Stimulated activated CD4-positive, alpha-beta T cell treated with anti-CD3 and anti-CD28 coated beads, Interleukin-1b, Interleukin-23, amount 100 ng/mL, for 1 hour (primary cell): ENCODE measurements at regions not wholly inside any gene's neighbourhood (a gene's known extent, or its start where the extent isn't known, plus 50 kb on each side); places are given as distances from the start of the nearest gene placed in this dataset.

Experiments used
- DNase-seq, 2 donors: peaks; one replicate each; pipeline ENCODE4 v3.0.0-alpha.2; 2020; ENCODE audit warnings: low read depth in 2 of 2

- no peak for DNase-seq
Measured at GRCh38 chr3:117708601-117709000, 999.0 kb downstream of the TUSC7 start.

GRCh38 chr3:117709108-117709507 is 999.5 kb downstream of the TUSC7 start:
- DNase-seq: no peak

DNA sequence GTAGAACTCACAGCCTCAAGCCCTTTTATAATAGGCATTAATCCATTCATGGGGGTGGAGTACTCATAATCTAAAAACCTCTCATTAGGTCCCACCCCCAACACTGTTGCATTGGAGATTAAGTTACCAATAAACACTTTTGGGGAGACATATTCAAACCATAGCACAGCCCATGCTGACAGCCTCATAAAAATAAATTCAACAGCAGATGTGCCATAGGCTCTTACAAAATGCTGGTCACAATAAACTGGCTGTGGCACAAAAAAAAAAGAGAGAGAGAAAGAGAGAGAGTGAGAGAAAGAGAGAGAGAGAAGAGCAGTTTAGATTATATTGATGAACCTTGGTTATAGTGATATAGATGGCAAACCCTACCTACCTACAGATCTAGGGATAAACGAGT is 1000.9 kb downstream of the TUSC7 start:
- no peak for DNase-seq

DNA sequence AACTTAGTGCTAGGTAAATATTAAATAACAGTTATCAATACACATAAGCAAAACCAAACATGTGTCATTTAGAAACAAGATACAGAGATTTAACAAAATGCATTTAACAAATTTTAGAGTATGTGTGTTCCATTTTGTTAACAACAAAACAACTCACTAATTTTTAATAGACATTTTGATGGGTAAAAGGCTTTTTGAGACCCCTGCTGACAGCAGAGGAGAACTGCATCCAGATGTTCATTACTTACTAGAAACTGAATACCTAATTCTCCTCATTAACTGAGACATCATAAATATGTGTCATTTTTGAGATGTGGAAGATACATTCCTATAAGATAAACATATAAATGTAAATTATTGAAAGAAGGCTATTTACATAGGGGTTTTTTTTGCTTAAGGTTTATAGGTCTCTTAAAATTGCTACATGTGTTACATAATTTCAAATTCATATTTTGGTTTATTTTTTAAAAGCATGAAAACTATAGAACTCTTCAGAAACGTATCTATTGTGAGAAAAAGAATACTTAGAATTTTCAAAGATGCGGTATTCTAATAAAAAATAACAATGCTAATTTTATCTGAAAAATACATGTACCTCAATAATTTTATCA is 1009.8 kb downstream of the TUSC7 start:
- DNase-seq: no peak

GRCh38 chr3:117721866-117722265 is 1012.3 kb downstream of the TUSC7 start:
- DNase-seq: no peak

DNA sequence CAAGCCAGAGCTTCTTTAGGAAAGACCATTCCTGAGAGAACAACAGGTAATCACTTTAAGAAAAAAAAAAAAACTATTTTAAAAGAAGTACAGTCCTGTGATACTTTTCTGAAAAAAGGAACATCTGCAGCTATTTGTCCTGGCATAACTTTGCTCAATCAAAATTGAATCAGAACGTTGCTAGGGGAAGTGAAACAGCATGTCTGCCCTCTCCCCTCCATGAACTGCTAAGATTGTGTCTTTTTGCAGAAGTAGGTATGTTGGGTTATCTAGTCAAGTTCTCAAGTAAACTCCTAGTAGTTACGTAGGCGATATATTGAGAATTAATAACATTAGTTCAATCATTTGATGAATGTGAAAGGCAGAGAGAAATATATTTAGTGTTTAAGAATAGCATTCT is 1013.3 kb downstream of the TUSC7 start:
- DNase-seq: no peak

DNA sequence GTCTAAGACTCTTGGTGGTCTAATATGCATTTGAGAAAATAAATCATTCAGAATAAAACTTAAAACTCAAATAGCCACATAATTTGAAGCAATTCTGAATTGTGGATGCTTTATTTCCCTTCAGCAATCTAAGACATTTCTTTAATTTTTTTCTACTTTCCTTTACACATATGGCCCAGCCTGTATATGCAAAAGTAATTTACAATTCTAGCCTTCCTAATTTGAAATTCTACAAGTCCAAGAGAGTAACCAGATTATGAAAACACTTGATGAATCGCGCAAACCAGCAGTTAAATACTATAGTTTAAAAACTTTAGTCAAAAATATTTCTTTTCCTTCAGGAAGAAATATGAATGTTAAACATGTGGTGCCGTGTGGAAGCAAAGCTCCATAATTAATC is 1014.2 kb downstream of the TUSC7 start:
- no peak for DNase-seq

DNA sequence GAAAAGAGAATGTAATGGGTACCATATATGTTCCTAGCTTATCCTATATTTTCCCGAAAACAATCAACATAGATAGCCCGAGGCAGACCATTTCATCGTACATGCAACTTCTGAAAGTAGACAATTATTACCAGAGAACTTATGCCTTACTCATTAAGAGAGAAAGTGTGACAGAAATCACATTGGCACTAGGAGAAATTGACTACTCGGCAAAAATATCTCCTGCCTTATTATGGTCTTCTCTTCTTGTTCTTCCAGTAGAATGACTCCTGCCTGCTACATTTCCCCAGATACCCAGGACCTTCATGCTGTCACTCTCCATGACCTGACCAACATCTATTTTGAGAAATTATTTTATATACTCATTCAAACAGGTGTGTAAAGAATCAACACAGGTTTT is 1015.7 kb downstream of the TUSC7 start:
- DNase-seq: no peak

DNA sequence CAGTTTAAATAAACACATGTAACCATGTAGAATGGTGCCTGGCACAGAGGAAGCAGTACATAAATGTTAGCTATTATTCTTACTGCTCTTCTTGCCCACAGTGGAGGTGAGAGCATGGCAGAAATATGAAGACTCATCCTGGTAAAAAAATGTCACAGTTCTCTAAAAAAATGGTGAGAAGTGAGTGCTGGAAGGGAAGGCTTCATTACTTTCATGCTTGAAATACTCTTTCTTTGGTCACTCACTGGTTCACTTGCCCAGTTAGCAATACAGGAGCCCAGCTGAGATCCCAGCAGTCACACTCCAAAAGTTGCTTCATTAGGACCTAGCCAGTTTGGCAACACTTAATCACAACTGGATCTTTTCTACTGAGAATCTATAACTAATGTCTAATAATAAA is 1017.2 kb downstream of the TUSC7 start:
- DNase-seq: no peak

DNA sequence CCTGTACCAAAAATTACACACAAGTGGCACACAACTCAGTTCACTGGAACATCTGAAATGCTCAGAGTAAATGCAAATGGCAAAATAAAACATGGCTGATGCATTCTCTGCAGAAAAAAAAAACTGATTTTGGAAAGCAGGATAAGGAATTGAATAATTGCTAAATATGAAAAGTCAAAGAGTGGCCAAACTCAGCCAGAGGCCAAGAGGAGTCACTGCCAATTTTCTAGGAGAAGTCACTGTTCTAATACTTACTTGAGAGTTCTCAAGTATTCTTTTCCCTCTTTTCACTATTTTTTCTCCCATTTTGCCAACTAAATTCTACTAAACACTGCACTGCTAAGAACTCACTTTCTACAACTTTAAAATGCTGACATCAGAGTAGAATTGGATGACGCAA is 1018.6 kb downstream of the TUSC7 start:
- DNase-seq: no peak

- DNase-seq: no peak
Measured at GRCh38 chr3:117734496-117734895, 1024.9 kb downstream of the TUSC7 start.

DNA sequence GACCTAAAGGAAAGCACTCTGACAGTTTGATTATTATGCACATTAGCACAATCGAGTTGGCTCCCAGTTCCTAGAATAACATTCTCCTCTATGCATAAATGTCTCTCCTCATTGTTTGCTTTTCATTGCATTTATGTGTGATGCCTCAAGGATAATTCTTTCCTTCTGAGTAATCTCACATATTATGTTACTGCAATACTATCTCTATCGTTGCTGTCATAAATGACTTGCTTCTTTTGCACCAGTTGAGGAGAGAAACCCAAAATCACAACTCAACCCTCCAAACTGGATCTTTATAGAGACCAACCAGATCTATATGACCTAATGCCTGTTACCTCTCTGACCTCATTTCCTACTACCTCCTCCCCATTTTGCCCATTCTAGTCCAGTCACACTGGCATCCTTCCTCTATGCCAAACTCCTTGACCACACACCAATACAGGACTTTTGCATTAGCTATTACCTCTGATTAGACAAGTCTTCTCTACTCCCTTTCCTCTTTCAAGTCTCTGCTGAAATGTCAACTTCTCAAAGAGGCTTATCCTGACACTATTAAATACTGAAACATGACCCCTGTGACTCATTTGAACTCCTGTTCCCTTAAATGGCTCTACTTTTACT is 1026.0 kb downstream of the TUSC7 start:
- DNase-seq: no peak

GRCh38 chr3:117736846-117737245 is 1027.3 kb downstream of the TUSC7 start:
- DNase-seq: no peak

DNA sequence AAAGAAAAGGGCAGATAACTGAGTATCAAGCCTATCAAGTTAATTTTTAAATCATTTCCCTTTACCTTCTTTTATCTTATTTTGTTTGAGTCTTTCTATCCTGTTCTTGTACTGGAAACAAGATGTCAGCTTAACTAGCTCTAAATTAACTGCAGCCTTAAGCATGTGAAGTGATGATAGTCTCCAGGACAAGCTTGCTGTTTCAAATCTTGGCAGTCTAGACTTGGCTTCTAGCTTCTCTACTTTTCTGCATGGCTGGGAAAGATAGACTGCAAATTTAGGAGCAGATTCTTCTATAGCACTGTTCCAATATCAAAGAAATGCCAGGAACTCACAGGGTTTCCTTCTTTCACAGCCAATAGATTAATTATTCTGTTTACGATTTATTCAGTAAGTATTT is 1034.4 kb downstream of the TUSC7 start:
- no peak for DNase-seq

DNA sequence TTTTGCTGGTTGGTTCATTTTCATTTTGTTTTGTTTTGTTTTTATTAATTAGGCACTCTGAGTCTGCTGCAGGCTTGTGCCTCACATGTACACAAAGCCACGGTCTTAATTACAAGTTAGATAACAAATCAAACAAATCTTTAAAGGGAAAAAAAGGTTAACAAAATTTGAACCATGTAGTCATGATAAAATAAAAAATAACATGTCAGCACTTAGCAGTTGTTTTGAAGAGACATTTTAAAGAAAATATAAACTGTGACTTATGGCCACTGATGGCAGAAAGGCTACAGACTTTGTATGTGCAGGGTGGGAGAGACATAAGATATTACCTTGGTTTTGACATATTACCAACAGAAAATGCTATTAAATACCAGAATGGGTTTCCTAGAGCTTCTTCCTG is 1035.4 kb downstream of the TUSC7 start:
- DNase-seq: no peak

- DNase-seq: no peak
Measured at GRCh38 chr3:117745516-117745915, 1035.9 kb downstream of the TUSC7 start.

- DNase-seq: no peak
Measured at GRCh38 chr3:117746066-117746465, 1036.5 kb downstream of the TUSC7 start.

DNA sequence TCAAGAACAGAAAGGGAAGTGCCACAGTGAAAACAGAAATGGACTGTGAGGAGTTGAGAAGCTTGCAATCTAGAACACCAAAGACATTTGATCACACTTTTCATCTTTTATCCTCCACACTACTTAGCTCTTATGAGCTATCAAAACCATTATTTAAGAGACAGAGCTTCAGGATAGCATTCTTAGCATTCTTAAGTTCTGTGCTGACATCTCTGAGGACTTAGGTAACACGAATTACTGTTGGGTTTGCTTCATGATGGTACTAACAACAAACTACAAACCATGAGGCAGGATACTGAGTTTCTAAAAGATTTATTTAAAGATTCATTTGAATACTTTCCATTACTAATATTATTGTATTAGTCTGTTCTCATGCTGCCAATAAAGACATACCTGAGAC is 1038.6 kb downstream of the TUSC7 start:
- DNase-seq: no peak

GRCh38 chr3:117750674-117751269 is 1041.2 kb downstream of the TUSC7 start:
- no peak for DNase-seq

- DNase-seq: no peak
Measured at GRCh38 chr3:117751651-117752050, 1042.1 kb downstream of the TUSC7 start.

- DNase-seq: no peak
Measured at GRCh38 chr3:117752984-117753717, 1043.6 kb downstream of the TUSC7 start.

DNA sequence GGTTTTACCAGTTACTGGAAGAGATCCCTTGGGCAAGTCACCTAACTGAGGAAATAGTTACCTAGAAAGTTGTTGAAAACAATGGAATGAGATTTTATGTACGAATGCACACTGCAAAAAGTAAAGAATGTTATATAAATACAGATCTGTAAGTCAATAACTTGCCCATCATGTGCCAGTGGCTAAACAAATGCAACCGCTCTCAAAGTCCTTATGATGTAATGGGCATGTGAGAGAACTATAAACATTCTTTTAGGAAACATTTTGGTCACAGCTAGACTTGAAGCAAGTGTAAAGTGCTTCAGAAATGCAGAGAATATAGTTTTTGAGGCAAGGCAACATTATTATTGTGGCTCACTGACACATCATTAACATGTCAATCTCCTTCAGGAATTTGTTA is 1044.5 kb downstream of the TUSC7 start:
- DNase-seq: no peak

- no peak for DNase-seq
Measured at GRCh38 chr3:117754841-117755240, 1045.3 kb downstream of the TUSC7 start.
